ENCODE measurements at regions not wholly inside any gene's neighbourhood (a gene's known extent, or its start where the extent isn't known, plus 50 kb on each side); places are given as distances from the start of the nearest gene placed in this dataset.
"Not testable (repeated sequence)": the region's sequence is repeated elsewhere in the genome, so short reads cannot be mapped to it uniquely, and the experiment has no call there.

DNA sequence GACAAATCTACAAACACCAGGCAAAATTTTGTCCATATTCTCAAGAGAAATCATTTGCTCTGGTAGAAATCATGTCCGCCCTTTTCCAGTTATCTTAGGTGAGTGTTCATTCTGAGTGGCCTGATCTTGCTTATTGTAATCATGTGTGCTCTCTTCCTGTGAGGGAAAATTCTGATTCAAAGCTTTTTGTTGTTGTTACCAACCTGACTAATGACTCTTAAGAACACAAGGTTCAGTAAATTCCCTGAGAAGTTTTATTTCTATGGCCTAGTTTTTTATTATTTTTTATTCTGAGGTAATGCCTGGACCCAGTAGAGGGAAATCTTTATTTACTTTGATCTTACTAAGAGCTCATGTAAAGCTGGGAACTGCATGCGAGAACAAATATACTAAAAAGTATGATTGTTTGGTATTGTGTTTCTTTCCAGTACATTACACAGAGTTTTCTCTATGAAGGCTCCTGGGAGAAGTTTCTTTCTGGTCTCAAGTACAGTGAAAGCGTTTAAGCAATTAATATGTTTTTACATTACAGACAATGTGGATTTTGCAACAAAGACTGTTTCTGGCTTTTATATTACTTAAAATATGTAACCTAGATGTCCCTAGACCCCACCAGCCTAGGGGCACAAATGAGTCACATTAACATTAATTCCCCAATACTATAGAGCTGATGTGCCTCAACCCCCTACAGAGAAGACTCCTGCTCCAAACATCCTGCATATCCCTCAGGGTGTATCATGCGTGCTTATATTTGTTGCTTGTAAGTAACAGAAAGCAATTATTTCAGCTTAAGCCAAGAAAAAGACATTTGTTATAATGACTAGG, 138.1 kb downstream of the TMEM167A start:
- Histone ChIP-seq H3K4me2 (ENCODE audit: control insufficient read depth, insufficient read depth) (no peak overlapping the region), H3K36me3 (ENCODE audit: control insufficient read depth in 2 of 2, insufficient read depth in 2 of 2, low read length in 1 of 2) (no peaks in the 10 kb centered on the region), H3K27me3 (replicated peaks in 1 of 2; ENCODE audit: control insufficient read depth in 2 of 2, insufficient read depth in 2 of 2, low read length in 1 of 2) (no peaks in the 10 kb centered on the region), H3K27ac (ENCODE audit: control insufficient read depth, insufficient read depth) (no peak overlapping the region), H3K79me2 (ENCODE audit: control insufficient read depth, insufficient read depth, low read length) (no peaks in the 10 kb centered on the region), H3K9me3 (replicated peaks; ENCODE audit: control insufficient read depth, insufficient read depth, low read length) (no peaks in the 10 kb centered on the region; the same call in 2 of the 3 replicates), H4K20me1 (ENCODE audit: control insufficient read depth, insufficient read depth) (no peaks in the 10 kb centered on the region), H3K4me3 (no peak overlapping the region), H2AFZ (ENCODE audit: control insufficient read depth, low read depth, low read length) (no peak overlapping the region), H3K9ac (ENCODE audit: control insufficient read depth, insufficient read depth, low read length) (no peak overlapping the region), H3K4me1 (ENCODE audit: control insufficient read depth, insufficient read depth, low read length) (no peaks in the 10 kb centered on the region)
- no TSS peak for BruUV-seq (replicated peaks)
- TF ChIP-seq EED (IDR thresholded peaks at IDR 0.05; ENCODE audit: low read depth) = no peak
- TF ChIP-seq KDM1A (IDR thresholded peaks at IDR 0.05; ENCODE audit: borderline replicate concordance) = no peak
- TF ChIP-seq, protein P1, sequence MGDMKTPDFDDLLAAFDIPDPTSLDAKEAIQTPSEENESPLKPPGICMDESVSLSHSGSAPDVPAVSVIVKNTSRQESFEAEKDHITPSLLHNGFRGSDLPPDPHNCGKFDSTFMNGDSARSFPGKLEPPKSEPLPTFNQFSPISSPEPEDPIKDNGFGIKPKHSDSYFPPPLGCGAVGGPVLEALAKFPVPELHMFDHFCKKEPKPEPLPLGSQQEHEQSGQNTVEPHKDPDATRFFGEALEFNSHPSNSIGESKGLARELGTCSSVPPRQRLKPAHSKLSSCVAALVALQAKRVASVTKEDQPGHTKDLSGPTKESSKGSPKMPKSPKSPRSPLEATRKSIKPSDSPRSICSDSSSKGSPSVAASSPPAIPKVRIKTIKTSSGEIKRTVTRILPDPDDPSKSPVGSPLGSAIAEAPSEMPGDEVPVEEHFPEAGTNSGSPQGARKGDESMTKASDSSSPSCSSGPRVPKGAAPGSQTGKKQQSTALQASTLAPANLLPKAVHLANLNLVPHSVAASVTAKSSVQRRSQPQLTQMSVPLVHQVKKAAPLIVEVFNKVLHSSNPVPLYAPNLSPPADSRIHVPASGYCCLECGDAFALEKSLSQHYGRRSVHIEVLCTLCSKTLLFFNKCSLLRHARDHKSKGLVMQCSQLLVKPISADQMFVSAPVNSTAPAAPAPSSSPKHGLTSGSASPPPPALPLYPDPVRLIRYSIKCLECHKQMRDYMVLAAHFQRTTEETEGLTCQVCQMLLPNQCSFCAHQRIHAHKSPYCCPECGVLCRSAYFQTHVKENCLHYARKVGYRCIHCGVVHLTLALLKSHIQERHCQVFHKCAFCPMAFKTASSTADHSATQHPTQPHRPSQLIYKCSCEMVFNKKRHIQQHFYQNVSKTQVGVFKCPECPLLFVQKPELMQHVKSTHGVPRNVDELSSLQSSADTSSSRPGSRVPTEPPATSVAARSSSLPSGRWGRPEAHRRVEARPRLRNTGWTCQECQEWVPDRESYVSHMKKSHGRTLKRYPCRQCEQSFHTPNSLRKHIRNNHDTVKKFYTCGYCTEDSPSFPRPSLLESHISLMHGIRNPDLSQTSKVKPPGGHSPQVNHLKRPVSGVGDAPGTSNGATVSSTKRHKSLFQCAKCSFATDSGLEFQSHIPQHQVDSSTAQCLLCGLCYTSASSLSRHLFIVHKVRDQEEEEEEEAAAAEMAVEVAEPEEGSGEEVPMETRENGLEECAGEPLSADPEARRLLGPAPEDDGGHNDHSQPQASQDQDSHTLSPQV (IDR thresholded peaks at IDR 0.05) = no peak
- DNase-seq (ENCODE audit: low read depth, low spot score) (no peak), ATAC-seq (no peak), FAIRE-seq (no peak)
- intact Hi-C loops (cut with micrococcal nuclease; ENCODE audit: unreplicated experiment) = no loop called here
- CTCF ChIA-PET = interaction anchor here (1.3 kb wide), 1 partner anchor 13 kb away, joined by 3 read pairs; no protein-coding TSS in a partner anchor
- POLR2A ChIA-PET = no interaction called here
- SMC1A ChIA-PET (ENCODE audit: uncharacterized antibody, unreplicated experiment) = interaction anchor here (1.8 kb wide), 1 partner anchor 13 kb away, joined by 7 read pairs; no protein-coding TSS in a partner anchor
- in situ Hi-C loops (cut with MboI) = no loop called here
- RAD21 ChIA-PET (ENCODE audit: unreplicated experiment) = no interaction called here
- WGBS (ENCODE audit: insufficient coverage, insufficient replicate concordance, low lambda C conversion rate, missing lambda C conversion rate) = 65% methylated on average over 4 of the region's 4 CpGs

DNA sequence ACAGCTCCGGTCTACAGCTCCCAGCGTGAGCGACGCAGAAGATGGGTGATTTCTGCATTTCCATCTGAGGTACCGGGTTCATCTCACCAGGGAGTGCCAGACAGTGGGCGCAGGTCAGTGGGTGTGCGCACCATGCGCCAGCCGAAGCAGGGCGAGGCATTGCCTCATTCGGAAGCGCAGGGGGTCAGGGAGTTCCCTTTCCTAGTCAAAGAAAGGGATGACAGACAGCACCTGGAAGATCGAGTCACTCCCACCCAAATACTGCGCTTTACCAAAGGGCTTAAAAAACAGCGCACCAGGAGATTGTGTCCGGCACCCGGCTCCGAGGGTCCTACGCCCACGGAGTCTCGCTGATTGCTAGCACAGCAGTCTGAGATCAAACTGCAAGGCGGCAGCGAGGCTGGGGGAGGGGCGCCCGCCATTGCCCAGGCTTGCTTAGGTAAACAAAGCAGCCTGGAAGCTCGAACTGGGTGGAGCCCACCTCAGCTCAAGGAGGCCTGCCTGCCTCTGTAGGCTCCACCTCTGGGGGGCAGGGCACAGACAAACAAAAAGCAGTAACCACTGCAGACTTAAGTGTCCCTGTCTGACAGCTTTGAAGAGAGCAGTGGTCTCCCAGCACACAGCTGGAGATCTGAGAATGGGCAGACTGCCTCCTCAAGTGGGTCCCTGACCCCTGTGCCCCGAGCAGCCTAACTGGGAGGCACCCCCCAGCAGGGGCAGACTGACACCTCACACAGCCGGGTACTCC, 144.5 kb downstream of the TMEM167A start:
- H3K36me3 ChIP-seq (ENCODE audit: control insufficient read depth in 2 of 2, insufficient read depth in 2 of 2, low read length in 1 of 2); in situ Hi-C loops (cut with MboI); POLR2A ChIA-PET; H3K79me2 ChIP-seq (ENCODE audit: control insufficient read depth, insufficient read depth, low read length); H4K20me1 ChIP-seq (ENCODE audit: control insufficient read depth, insufficient read depth); CTCF ChIA-PET; RAD21 ChIA-PET (ENCODE audit: unreplicated experiment); H3K4me3 ChIP-seq; BruUV-seq (replicated peaks); ATAC-seq; SMC1A ChIA-PET (ENCODE audit: uncharacterized antibody, unreplicated experiment); H3K4me2 ChIP-seq (ENCODE audit: control insufficient read depth, insufficient read depth); H3K4me1 ChIP-seq (ENCODE audit: control insufficient read depth, insufficient read depth, low read length); FAIRE-seq; H3K27ac ChIP-seq (ENCODE audit: control insufficient read depth, insufficient read depth); H2AFZ ChIP-seq (ENCODE audit: control insufficient read depth, low read depth, low read length); DNase-seq (ENCODE audit: low read depth, low spot score); H3K9ac ChIP-seq (ENCODE audit: control insufficient read depth, insufficient read depth, low read length); intact Hi-C loops (cut with micrococcal nuclease; ENCODE audit: unreplicated experiment); H3K27me3 ChIP-seq (replicated peaks in 1 of 2; ENCODE audit: control insufficient read depth in 2 of 2, insufficient read depth in 2 of 2, low read length in 1 of 2); H3K9me3 ChIP-seq (replicated peaks; ENCODE audit: control insufficient read depth, insufficient read depth, low read length): not testable (repeated sequence)
- WGBS (ENCODE audit: insufficient coverage, insufficient replicate concordance, low lambda C conversion rate, missing lambda C conversion rate) = 64% methylated on average over 22 of the region's 28 CpGs

All from GM12878 (cell line).